K562 (cell line): ENCODE measurements at regions not wholly inside any gene's neighbourhood (a gene's known extent, or its start where the extent isn't known, plus 50 kb on each side); places are given as distances from the start of the nearest gene placed in this dataset.

ENCODE experiments used
- ATAC-seq: fragments of 200-7000 bp; cut with Tn5 transposase; 3 replicates; pipeline ENCODE4 v1.9.1; 2020; ENCODE audit warnings: moderate library complexity
- BruUV-seq: library from RNA; stranded (reverse); fragments of 400-500 nt; replicated peaks from 2 replicates; lab custom pipeline; 2021; lab: Mats Ljungman, UMichigan
- CTCF ChIA-PET: fragments of 300-600 bp; formaldehyde crosslinking; extraction: SDS; loops from one replicate; lab custom pipeline; 2021; ENCODE audit warnings: low intra/inter-chr PET ratio; lab: Yijun Ruan, JAX
- POLR2A ChIA-PET: fragments of 300-600, 350-650 bp; sonication (Branson Sonifier 250); formaldehyde crosslinking; extraction: SDS; loops from one replicate; lab custom pipeline; 2021; ENCODE audit warnings: antibody characterized with exemption, inconsistent platforms; lab: Yijun Ruan, JAX
- DNase-seq, 4 experiments: peaks; one replicate each; pipeline versions ENCODE4 v3.0.0 to v3.0.0-alpha.2; 2011 to 2018; ENCODE audit warnings: low spot score in 3 of 4, mixed read lengths in 3 of 4; ENCODE audit errors: extremely low read depth in 1 of 4
- FAIRE-seq: peaks from 2 replicates; lab custom pipeline; 2011; peaks lifted over from hg19 to GRCh38; lab: Jason Lieb, UNC
- H2AFZ ChIP-seq: 2 replicates; pipeline ENCODE4 v1.6.0; 2011; ENCODE audit warnings: low read depth, low read length, control low read depth, inconsistent platforms
- H3K27ac ChIP-seq: fragments of 200-600 bp; 3 replicates; pipeline ENCODE4 v1.8.0; 2011; ENCODE audit warnings: low read depth, mild to moderate bottlenecking, control low read depth, inconsistent platforms, low read length, moderate library complexity, mixed read lengths; ENCODE audit errors: extremely low read depth
- H3K27me3 ChIP-seq, 2 experiments: fragments of 300-600 bp in 1 of 2; 2 replicates in 1 of 2; 3 replicates in 1 of 2; pipeline versions ENCODE4 v1.6.0 to v1.8.0; 2011; ENCODE audit warnings: inconsistent platforms in 2 of 2, low read length in 2 of 2, mild to moderate bottlenecking in 1 of 2, mixed read lengths in 1 of 2, moderate library complexity in 1 of 2; ENCODE audit not compliant: control insufficient read depth in 2 of 2, insufficient read depth in 2 of 2
- H3K36me3 ChIP-seq: fragments of 300-600 bp; 3 replicates; pipeline ENCODE4 v1.8.0; 2011; ENCODE audit warnings: mild to moderate bottlenecking, low read length, inconsistent platforms; ENCODE audit not compliant: control insufficient read depth, insufficient read depth
- H3K4me1 ChIP-seq, 2 experiments: fragments of 200-600 bp in 1 of 2; replicated peaks in 1 of 2; 2 replicates in 1 of 2; 3 replicates in 1 of 2; pipeline versions ENCODE4 v1.5.1 to v1.8.0; 2011; ENCODE audit warnings: inconsistent platforms in 2 of 2, low read length in 2 of 2, mild to moderate bottlenecking in 1 of 2, mixed read lengths in 1 of 2, moderate library complexity in 1 of 2; ENCODE audit not compliant: control insufficient read depth in 2 of 2, insufficient read depth in 2 of 2
- H3K4me2 ChIP-seq: 2 replicates; pipeline ENCODE4 v1.6.1; 2011; ENCODE audit warnings: low read length, control low read depth, inconsistent platforms, mixed read lengths; ENCODE audit not compliant: insufficient read depth
- H3K4me3 ChIP-seq: fragments of 200-600 bp; sonication (generic), shearing (Covaris generic); 2 replicates; pipeline ENCODE4 v1.5.1; 2016; ENCODE audit warnings: control low read depth, inconsistent platforms
- H3K79me2 ChIP-seq: fragments of 200-600 bp; 3 replicates; pipeline ENCODE4 v1.8.0; 2011; ENCODE audit warnings: low read length, inconsistent platforms; ENCODE audit not compliant: control insufficient read depth, insufficient read depth
- H3K9ac ChIP-seq, 2 experiments: 2 replicates each; pipeline versions ENCODE4 v1.6.0 to v1.6.1; 2011; ENCODE audit warnings: low read depth in 2 of 2, low read length in 2 of 2, control low read depth in 1 of 2, inconsistent platforms in 1 of 2, mild to moderate bottlenecking in 1 of 2, mixed read lengths in 1 of 2; ENCODE audit not compliant: insufficient read depth in 1 of 2
- H3K9me1 ChIP-seq: one replicate; pipeline ENCODE4 v1.6.0; 2011; ENCODE audit warnings: inconsistent platforms, mild to moderate bottlenecking, low read length, moderate library complexity; ENCODE audit not compliant: control insufficient read depth, insufficient read depth
- H3K9me3 ChIP-seq: replicated peaks from 2 replicates; pipeline ENCODE4 v1.5.1; 2011; ENCODE audit warnings: low read depth, low read length, inconsistent platforms; ENCODE audit not compliant: control insufficient read depth, insufficient read depth
- H4K20me1 ChIP-seq: replicated peaks from 2 replicates; pipeline ENCODE4 v1.6.1; 2011; ENCODE audit warnings: low read length, inconsistent platforms, mixed read lengths; ENCODE audit not compliant: control insufficient read depth, insufficient read depth
- GABPB2 ChIP-seq: fragments of 250-450 bp; sonication (Bioruptor Pico); conservative IDR thresholded peaks from 2 replicates; pipeline ENCODE4 v1.5.1; 2021; ENCODE audit warnings: mild to moderate bottlenecking
- NR4A1 ChIP-seq, 2 experiments: fragments of 250-450 bp in 1 of 2; fragments of 450-650 bp in 1 of 2; sonication (Bioruptor Pico) in 1 of 2; IDR thresholded peaks; 2 replicates each; pipeline versions ENCODE4 v1.4.0 to v1.6.1; 2016 to 2020; ENCODE audit warnings: mild to moderate bottlenecking in 2 of 2, missing compliant biosample characterization in 1 of 2, missing genetic modification characterization in 1 of 2, moderate library complexity in 1 of 2
- POLR2AphosphoS5 ChIP-seq: IDR thresholded peaks from 2 replicates; pipeline ENCODE4 v1.6.1; 2011; ENCODE audit warnings: mild to moderate bottlenecking, low read depth, low read length, moderate library complexity; ENCODE audit not compliant: control insufficient read depth, insufficient read depth
- RB1 ChIP-seq: fragments of 450-650 bp; IDR thresholded peaks from 2 replicates; pipeline ENCODE4 v1.6.1; 2017; ENCODE audit warnings: low read depth, mild to moderate bottlenecking
- RUNX1 ChIP-seq: sonication (generic); IDR thresholded peaks from 2 replicates; pipeline ENCODE4 v1.6.1; 2016; ENCODE audit warnings: antibody characterized with exemption, low read depth
- SMAD3 ChIP-seq: fragments of 450-650 bp; formaldehyde crosslinking; conservative IDR thresholded peaks from 2 replicates; pipeline ENCODE4 v1.4.0; 2020; ENCODE audit warnings: mild to moderate bottlenecking
- SMARCE1 ChIP-seq: fragments of 450-650 bp; IDR thresholded peaks from 2 replicates; pipeline ENCODE4 v1.7.1; 2016; ENCODE audit warnings: mild to moderate bottlenecking
- YBX1 ChIP-seq: fragments of 450-650 bp; IDR thresholded peaks from 2 replicates; pipeline ENCODE4 v1.7.1; 2016; ENCODE audit warnings: mild to moderate bottlenecking
- WGBS: fragments of 100-300 bp; shearing (Covaris generic); methylation state at CpG from one replicate; pipeline ENCODE4 v1.1.6; 2016; ENCODE audit warnings: low coverage, mixed read lengths; ENCODE audit not compliant: insufficient coverage; ENCODE audit errors: missing lambda C conversion rate; 5-methylcytosine and 5-hydroxymethylcytosine counted together
- in situ Hi-C: fragments of 300-500 bp; cut with MboI; formaldehyde crosslinking; loops from 4 replicates; pipeline ENCODE4 v1.15.0; 2018; ENCODE audit warnings: inconsistent platforms, mixed read lengths
- intact Hi-C: fragments of 100-400 bp; cut with micrococcal nuclease; formaldehyde crosslinking; loops from 2 replicates; pipeline ENCODE4 v1.14.2; 2022
- TF ChIP-seq, protein P1 (sequence below): fragments of 450-650 bp; IDR thresholded peaks from 2 replicates; pipeline ENCODE4 v1.6.1; 2016; ENCODE audit warnings: mild to moderate bottlenecking
- TF ChIP-seq, protein P2 (sequence below): fragments of 450-650 bp; IDR thresholded peaks from 2 replicates; pipeline ENCODE4 v1.6.1; 2016; ENCODE audit warnings: low read depth

DNA sequence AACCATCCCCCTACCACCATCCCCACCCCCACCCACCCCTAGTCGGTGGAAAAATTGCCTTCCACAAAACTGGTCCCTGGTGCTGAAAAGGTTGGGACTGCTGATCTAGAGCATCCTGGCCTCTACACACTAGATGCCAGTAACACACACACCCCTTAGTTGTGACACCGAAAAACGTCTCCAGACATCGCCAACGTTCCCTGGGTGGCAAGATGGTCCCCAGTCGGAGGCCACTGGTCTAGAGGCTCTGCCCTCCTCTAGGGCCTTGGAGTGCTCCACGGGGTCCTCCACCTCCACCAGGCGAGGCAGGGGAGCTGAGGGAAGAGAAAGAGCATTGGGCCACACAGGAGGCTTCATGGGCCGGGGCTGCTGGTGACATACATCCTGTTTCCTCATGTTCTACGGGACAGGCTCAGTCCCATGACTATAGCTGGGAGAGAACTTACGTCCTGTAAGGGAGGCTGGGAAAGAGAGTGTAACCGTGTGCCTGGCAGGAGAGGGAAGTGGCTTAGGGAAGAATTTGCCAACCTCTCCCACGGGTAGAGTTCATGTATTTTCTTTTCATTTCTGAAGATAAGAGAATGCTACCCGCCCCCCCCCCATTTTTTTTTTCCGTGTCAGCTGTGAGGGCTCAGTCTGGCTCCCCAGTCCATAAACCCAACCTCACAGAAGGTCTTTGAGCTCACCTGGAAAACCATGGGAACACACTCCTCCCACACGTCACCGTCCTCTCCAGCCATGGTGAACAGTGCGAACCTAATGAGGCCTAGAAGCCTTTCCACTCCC, 132.7 kb upstream of the MYCN start:
- Histone ChIP-seq H3K27ac (no peak overlapping the region), H3K4me3 (no peak overlapping the region), H3K9me1 (no peaks in the 10 kb centered on the region), H3K27me3 (peaks cover 45 to 64% of the 10 kb centered on the region in 2 experiments; a peak in 4 of 5 replicates), H3K4me1 (peaks cover 0 to 3% of the 10 kb centered on the region in 2 experiments; a peak in 1 of 5 replicates), H3K36me3 (no peaks in the 10 kb centered on the region), H3K9ac (no peak overlapping the region), H3K79me2 (no peaks in the 10 kb centered on the region), H2AFZ (no peak overlapping the region), H3K9me3 (no peaks in the 10 kb centered on the region), H4K20me1 (no peaks in the 10 kb centered on the region; the same call in 1 of the 2 replicates), H3K4me2 (no peak overlapping the region)
- in situ Hi-C loops, result no loop called here
- BruUV-seq, result no TSS peak
- no peak for ATAC-seq
- intact Hi-C loops, result no loop called here
- CTCF ChIA-PET, result no interaction called here
- POLR2A ChIA-PET, result interaction anchor here (1.0 to 1.2 kb wide), 2 partner anchors 12 to 18 kb away, joined by 4 to 5 read pairs; no protein-coding TSS in a partner anchor
- no peak for FAIRE-seq
- DNase-seq, result no peak
- 3% methylated on average over 16 of the region's 18 CpGs for WGBS
- no peak for TF ChIP-seq POLR2AphosphoS5
- no peak for TF ChIP-seq SMAD3
- no peak for TF ChIP-seq GABPB2 (CRISPR knock-in tag)
- TF ChIP-seq, protein P1, sequence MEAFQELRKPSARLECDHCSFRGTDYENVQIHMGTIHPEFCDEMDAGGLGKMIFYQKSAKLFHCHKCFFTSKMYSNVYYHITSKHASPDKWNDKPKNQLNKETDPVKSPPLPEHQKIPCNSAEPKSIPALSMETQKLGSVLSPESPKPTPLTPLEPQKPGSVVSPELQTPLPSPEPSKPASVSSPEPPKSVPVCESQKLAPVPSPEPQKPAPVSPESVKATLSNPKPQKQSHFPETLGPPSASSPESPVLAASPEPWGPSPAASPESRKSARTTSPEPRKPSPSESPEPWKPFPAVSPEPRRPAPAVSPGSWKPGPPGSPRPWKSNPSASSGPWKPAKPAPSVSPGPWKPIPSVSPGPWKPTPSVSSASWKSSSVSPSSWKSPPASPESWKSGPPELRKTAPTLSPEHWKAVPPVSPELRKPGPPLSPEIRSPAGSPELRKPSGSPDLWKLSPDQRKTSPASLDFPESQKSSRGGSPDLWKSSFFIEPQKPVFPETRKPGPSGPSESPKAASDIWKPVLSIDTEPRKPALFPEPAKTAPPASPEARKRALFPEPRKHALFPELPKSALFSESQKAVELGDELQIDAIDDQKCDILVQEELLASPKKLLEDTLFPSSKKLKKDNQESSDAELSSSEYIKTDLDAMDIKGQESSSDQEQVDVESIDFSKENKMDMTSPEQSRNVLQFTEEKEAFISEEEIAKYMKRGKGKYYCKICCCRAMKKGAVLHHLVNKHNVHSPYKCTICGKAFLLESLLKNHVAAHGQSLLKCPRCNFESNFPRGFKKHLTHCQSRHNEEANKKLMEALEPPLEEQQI, result no peak
- TF ChIP-seq NR4A1 (CRISPR knock-in tag; IDR thresholded peaks at IDR 0.05), result no peak
- TF ChIP-seq NR4A1 (tag; IDR thresholded peaks at IDR 0.05), result no peak
- TF ChIP-seq RUNX1, result no peak
- TF ChIP-seq YBX1, result no peak
- no peak for TF ChIP-seq SMARCE1
- no peak for TF ChIP-seq RB1
- TF ChIP-seq, protein P2, sequence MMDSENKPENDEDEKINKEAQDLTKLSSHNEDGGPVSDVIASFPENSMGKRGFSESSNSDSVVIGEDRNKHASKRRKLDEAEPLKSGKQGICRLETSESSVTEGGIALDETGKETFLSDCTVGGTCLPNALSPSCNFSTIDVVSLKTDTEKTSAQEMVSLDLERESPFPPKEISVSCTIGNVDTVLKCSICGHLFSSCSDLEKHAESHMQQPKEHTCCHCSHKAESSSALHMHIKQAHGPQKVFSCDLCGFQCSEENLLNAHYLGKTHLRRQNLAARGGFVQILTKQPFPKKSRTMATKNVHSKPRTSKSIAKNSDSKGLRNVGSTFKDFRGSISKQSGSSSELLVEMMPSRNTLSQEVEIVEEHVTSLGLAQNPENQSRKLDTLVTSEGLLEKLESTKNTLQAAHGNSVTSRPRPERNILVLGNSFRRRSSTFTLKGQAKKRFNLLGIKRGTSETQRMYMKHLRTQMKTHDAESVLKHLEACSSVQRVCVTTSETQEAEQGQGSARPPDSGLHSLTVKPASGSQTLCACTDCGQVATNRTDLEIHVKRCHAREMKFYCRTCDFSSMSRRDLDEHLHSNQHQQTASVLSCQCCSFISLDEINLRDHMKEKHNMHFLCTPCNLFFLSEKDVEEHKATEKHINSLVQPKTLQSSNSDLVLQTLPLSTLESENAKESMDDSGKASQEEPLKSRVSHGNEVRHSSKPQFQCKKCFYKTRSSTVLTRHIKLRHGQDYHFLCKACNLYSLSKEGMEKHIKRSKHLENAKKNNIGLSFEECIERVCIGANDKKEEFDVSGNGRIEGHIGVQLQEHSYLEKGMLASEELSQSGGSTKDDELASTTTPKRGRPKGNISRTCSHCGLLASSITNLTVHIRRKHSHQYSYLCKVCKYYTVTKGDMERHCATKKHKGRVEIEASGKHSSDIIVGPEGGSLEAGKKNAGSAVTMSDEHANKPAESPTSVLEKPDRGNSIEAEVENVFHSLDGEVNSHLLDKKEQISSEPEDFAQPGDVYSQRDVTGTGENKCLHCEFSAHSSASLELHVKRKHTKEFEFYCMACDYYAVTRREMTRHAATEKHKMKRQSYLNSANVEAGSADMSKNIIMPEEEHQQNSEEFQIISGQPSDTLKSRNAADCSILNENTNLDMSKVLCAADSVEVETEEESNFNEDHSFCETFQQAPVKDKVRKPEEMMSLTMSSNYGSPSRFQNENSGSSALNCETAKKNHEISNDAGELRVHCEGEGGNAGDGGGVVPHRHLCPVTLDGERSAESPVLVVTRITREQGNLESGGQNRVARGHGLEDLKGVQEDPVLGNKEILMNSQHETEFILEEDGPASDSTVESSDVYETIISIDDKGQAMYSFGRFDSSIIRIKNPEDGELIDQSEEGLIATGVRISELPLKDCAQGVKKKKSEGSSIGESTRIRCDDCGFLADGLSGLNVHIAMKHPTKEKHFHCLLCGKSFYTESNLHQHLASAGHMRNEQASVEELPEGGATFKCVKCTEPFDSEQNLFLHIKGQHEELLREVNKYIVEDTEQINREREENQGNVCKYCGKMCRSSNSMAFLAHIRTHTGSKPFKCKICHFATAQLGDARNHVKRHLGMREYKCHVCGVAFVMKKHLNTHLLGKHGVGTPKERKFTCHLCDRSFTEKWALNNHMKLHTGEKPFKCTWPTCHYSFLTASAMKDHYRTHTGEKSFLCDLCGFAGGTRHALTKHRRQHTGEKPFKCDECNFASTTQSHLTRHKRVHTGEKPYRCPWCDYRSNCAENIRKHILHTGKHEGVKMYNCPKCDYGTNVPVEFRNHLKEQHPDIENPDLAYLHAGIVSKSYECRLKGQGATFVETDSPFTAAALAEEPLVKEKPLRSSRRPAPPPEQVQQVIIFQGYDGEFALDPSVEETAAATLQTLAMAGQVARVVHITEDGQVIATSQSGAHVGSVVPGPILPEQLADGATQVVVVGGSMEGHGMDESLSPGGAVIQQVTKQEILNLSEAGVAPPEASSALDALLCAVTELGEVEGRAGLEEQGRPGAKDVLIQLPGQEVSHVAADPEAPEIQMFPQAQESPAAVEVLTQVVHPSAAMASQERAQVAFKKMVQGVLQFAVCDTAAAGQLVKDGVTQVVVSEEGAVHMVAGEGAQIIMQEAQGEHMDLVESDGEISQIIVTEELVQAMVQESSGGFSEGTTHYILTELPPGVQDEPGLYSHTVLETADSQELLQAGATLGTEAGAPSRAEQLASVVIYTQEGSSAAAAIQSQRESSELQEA, result no peak
